K562 (cell line): ENCODE measurements at regions not wholly inside any gene's neighbourhood (a gene's known extent, or its start where the extent isn't known, plus 50 kb on each side); places are given as distances from the start of the nearest gene placed in this dataset.

Source experiments
- ATAC-seq: fragments of 200-7000 bp; cut with Tn5 transposase; 3 replicates; pipeline ENCODE4 v1.9.1; 2020; ENCODE audit warnings: moderate library complexity
- BruUV-seq: library from RNA; stranded (reverse); fragments of 400-500 nt; replicated peaks from 2 replicates; lab custom pipeline; 2021; lab: Mats Ljungman, UMichigan
- CTCF ChIA-PET: fragments of 300-600 bp; formaldehyde crosslinking; extraction: SDS; loops from one replicate; lab custom pipeline; 2021; ENCODE audit warnings: low intra/inter-chr PET ratio; lab: Yijun Ruan, JAX
- POLR2A ChIA-PET: fragments of 300-600, 350-650 bp; sonication (Branson Sonifier 250); formaldehyde crosslinking; extraction: SDS; loops from one replicate; lab custom pipeline; 2021; ENCODE audit warnings: antibody characterized with exemption, inconsistent platforms; lab: Yijun Ruan, JAX
- DNase-seq, 4 experiments: peaks; one replicate each; pipeline versions ENCODE4 v3.0.0 to v3.0.0-alpha.2; 2011 to 2018; ENCODE audit warnings: low spot score in 3 of 4, mixed read lengths in 3 of 4; ENCODE audit errors: extremely low read depth in 1 of 4
- FAIRE-seq: peaks from 2 replicates; lab custom pipeline; 2011; peaks lifted over from hg19 to GRCh38; lab: Jason Lieb, UNC
- H2AFZ ChIP-seq: 2 replicates; pipeline ENCODE4 v1.6.0; 2011; ENCODE audit warnings: low read depth, low read length, control low read depth, inconsistent platforms
- H3K27ac ChIP-seq: fragments of 200-600 bp; 3 replicates; pipeline ENCODE4 v1.8.0; 2011; ENCODE audit warnings: low read depth, mild to moderate bottlenecking, control low read depth, inconsistent platforms, low read length, moderate library complexity, mixed read lengths; ENCODE audit errors: extremely low read depth
- H3K27me3 ChIP-seq, 2 experiments: fragments of 300-600 bp in 1 of 2; 2 replicates in 1 of 2; 3 replicates in 1 of 2; pipeline versions ENCODE4 v1.6.0 to v1.8.0; 2011; ENCODE audit warnings: inconsistent platforms in 2 of 2, low read length in 2 of 2, mild to moderate bottlenecking in 1 of 2, mixed read lengths in 1 of 2, moderate library complexity in 1 of 2; ENCODE audit not compliant: control insufficient read depth in 2 of 2, insufficient read depth in 2 of 2
- H3K36me3 ChIP-seq: fragments of 300-600 bp; 3 replicates; pipeline ENCODE4 v1.8.0; 2011; ENCODE audit warnings: mild to moderate bottlenecking, low read length, inconsistent platforms; ENCODE audit not compliant: control insufficient read depth, insufficient read depth
- H3K4me1 ChIP-seq, 2 experiments: fragments of 200-600 bp in 1 of 2; replicated peaks in 1 of 2; 2 replicates in 1 of 2; 3 replicates in 1 of 2; pipeline versions ENCODE4 v1.5.1 to v1.8.0; 2011; ENCODE audit warnings: inconsistent platforms in 2 of 2, low read length in 2 of 2, mild to moderate bottlenecking in 1 of 2, mixed read lengths in 1 of 2, moderate library complexity in 1 of 2; ENCODE audit not compliant: control insufficient read depth in 2 of 2, insufficient read depth in 2 of 2
- H3K4me2 ChIP-seq: 2 replicates; pipeline ENCODE4 v1.6.1; 2011; ENCODE audit warnings: low read length, control low read depth, inconsistent platforms, mixed read lengths; ENCODE audit not compliant: insufficient read depth
- H3K4me3 ChIP-seq: fragments of 200-600 bp; sonication (generic), shearing (Covaris generic); 2 replicates; pipeline ENCODE4 v1.5.1; 2016; ENCODE audit warnings: control low read depth, inconsistent platforms
- H3K79me2 ChIP-seq: fragments of 200-600 bp; 3 replicates; pipeline ENCODE4 v1.8.0; 2011; ENCODE audit warnings: low read length, inconsistent platforms; ENCODE audit not compliant: control insufficient read depth, insufficient read depth
- H3K9ac ChIP-seq, 2 experiments: 2 replicates each; pipeline versions ENCODE4 v1.6.0 to v1.6.1; 2011; ENCODE audit warnings: low read depth in 2 of 2, low read length in 2 of 2, control low read depth in 1 of 2, inconsistent platforms in 1 of 2, mild to moderate bottlenecking in 1 of 2, mixed read lengths in 1 of 2; ENCODE audit not compliant: insufficient read depth in 1 of 2
- H3K9me1 ChIP-seq: one replicate; pipeline ENCODE4 v1.6.0; 2011; ENCODE audit warnings: inconsistent platforms, mild to moderate bottlenecking, low read length, moderate library complexity; ENCODE audit not compliant: control insufficient read depth, insufficient read depth
- H3K9me3 ChIP-seq: replicated peaks from 2 replicates; pipeline ENCODE4 v1.5.1; 2011; ENCODE audit warnings: low read depth, low read length, inconsistent platforms; ENCODE audit not compliant: control insufficient read depth, insufficient read depth
- H4K20me1 ChIP-seq: replicated peaks from 2 replicates; pipeline ENCODE4 v1.6.1; 2011; ENCODE audit warnings: low read length, inconsistent platforms, mixed read lengths; ENCODE audit not compliant: control insufficient read depth, insufficient read depth
- CREB1 ChIP-seq, 2 experiments: sonication (generic) in 1 of 2; formaldehyde crosslinking in 1 of 2; IDR thresholded peaks; 2 replicates each; pipeline versions ENCODE4 v1.6.1 to v1.8.0; 2012 to 2022; ENCODE audit warnings: inconsistent platforms in 1 of 2, mild to moderate bottlenecking in 1 of 2, missing genetic modification reagents in 1 of 2, moderate library complexity in 1 of 2
- DEAF1 ChIP-seq: fragments of 450-650 bp; formaldehyde crosslinking; IDR thresholded peaks from 2 replicates; pipeline ENCODE4 v1.4.0; 2020; ENCODE audit warnings: mild to moderate bottlenecking, moderate library complexity
- EGR1 ChIP-seq: fragments of 450-650 bp; conservative IDR thresholded peaks from 2 replicates; pipeline ENCODE4 v1.6.1; 2017; ENCODE audit warnings: mild to moderate bottlenecking
- GTF2F1 ChIP-seq: IDR thresholded peaks from 2 replicates; pipeline ENCODE4 v1.6.1; 2011; ENCODE audit warnings: low read depth, low read length, improper control_type of control experiment
- HDAC2 ChIP-seq: fragments of 450-650 bp; IDR thresholded peaks from 2 replicates; pipeline ENCODE4 v1.6.1; 2016; ENCODE audit warnings: mild to moderate bottlenecking
- HDGF ChIP-seq: fragments of 450-650 bp; IDR thresholded peaks from 2 replicates; pipeline ENCODE4 v1.6.1; 2016
- MYBL2 ChIP-seq, 2 experiments: fragments of 450-650 bp in 1 of 2; sonication (generic) in 1 of 2; formaldehyde crosslinking in 1 of 2; IDR thresholded peaks; 2 replicates each; pipeline versions ENCODE4 v1.6.1 to v1.8.1; 2017 to 2022; ENCODE audit warnings: borderline replicate concordance in 1 of 2, inconsistent platforms in 1 of 2, low read depth in 1 of 2, mild to moderate bottlenecking in 1 of 2, missing genetic modification reagents in 1 of 2, moderate library complexity in 1 of 2
- MYNN ChIP-seq, 2 experiments: sonication (generic); formaldehyde crosslinking in 1 of 2; IDR thresholded peaks; 2 replicates each; pipeline versions ENCODE4 v1.5.0 to v1.6.1; 2016 to 2020; ENCODE audit warnings: antibody characterized with exemption in 1 of 2, missing genetic modification reagents in 1 of 2
- RBM34 ChIP-seq: fragments of 200-400 bp; formaldehyde crosslinking; IDR thresholded peaks from 2 replicates; pipeline ENCODE4 v1.6.1; 2018; ENCODE audit warnings: low read length, borderline replicate concordance; ENCODE audit not compliant: insufficient read depth
- RFX7 ChIP-seq: fragments of 250-450 bp; sonication (Bioruptor Pico); IDR thresholded peaks from 2 replicates; pipeline ENCODE4 v1.5.1; 2021; ENCODE audit warnings: mild to moderate bottlenecking
- TAF9B ChIP-seq: fragments of 450-650 bp; IDR thresholded peaks from 2 replicates; pipeline ENCODE4 v1.6.1; 2018; ENCODE audit warnings: mild to moderate bottlenecking; ENCODE audit not compliant: partially characterized antibody
- XRCC3 ChIP-seq: fragments of 450-650 bp; IDR thresholded peaks from 2 replicates; pipeline ENCODE4 v1.6.1; 2017; ENCODE audit warnings: mild to moderate bottlenecking, moderate library complexity
- ZZZ3 ChIP-seq: fragments of 450-650 bp; IDR thresholded peaks from 2 replicates; pipeline ENCODE4 v1.6.1; 2016; ENCODE audit warnings: antibody characterized with exemption, mild to moderate bottlenecking, moderate library complexity
- WGBS: fragments of 100-300 bp; shearing (Covaris generic); methylation state at CpG from one replicate; pipeline ENCODE4 v1.1.6; 2016; ENCODE audit warnings: low coverage, mixed read lengths; ENCODE audit not compliant: insufficient coverage; ENCODE audit errors: missing lambda C conversion rate; 5-methylcytosine and 5-hydroxymethylcytosine counted together
- in situ Hi-C: fragments of 300-500 bp; cut with MboI; formaldehyde crosslinking; loops from 4 replicates; pipeline ENCODE4 v1.15.0; 2018; ENCODE audit warnings: inconsistent platforms, mixed read lengths
- intact Hi-C: fragments of 100-400 bp; cut with micrococcal nuclease; formaldehyde crosslinking; loops from 2 replicates; pipeline ENCODE4 v1.14.2; 2022

DNA sequence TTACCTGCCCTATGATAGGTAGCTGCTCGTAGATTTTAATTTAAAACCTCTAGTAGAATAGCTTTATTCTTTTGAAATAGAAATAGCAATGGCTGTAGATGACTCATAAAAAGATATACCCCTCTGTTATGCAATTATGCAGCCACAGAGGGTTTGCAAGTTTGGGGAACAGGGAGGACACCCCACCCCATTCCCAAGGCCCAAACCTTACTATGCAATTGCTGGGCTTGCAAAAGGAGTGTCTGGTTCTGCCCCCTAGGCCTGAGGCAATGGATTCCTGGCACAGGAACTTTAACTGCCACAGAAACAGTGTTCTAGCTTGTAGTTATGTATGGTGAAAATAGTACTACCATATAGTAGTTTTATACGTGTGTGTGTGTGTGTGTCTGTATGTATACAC lies 403.3 kb downstream of the ADAMTS20 start:
- no peak for ATAC-seq
- in situ Hi-C loops: no loop called here
- Histone ChIP-seq H2AFZ (no peak overlapping the region), H3K36me3 (no peaks in the 10 kb centered on the region), H3K4me2 (no peak overlapping the region), H3K9ac (no peak overlapping the region), H3K27me3 (no peaks in the 10 kb centered on the region), H3K4me1 (no peaks in the 10 kb centered on the region), H3K79me2 (no peaks in the 10 kb centered on the region), H3K9me3 (no peaks in the 10 kb centered on the region)
- no TSS peak for BruUV-seq
- intact Hi-C loops: no loop called here
- no peak for FAIRE-seq
- DNase-seq: no peak
- no peak for TF ChIP-seq EGR1
- TF ChIP-seq RFX7 (CRISPR knock-in tag): no peak
- TF ChIP-seq HDGF: no peak
- TF ChIP-seq ZZZ3: no peak
- no peak for TF ChIP-seq MYBL2 (IDR thresholded peaks at IDR 0.05; ENCODE audit: low read depth)
- TF ChIP-seq MYBL2 (CRISPR knock-in tag; IDR thresholded peaks at IDR 0.05; ENCODE audit: borderline replicate concordance): no peak
- no peak for TF ChIP-seq HDAC2
- TF ChIP-seq GTF2F1: no peak
- TF ChIP-seq RBM34: no peak
- TF ChIP-seq DEAF1 (CRISPR knock-in tag): no peak
- no peak for TF ChIP-seq TAF9B
- TF ChIP-seq XRCC3: no peak
- TF ChIP-seq CREB1 (IDR thresholded peaks at IDR 0.05): no peak
- no peak for TF ChIP-seq CREB1 (CRISPR knock-in tag; IDR thresholded peaks at IDR 0.05)
- TF ChIP-seq MYNN (IDR thresholded peaks at IDR 0.05): no peak
- TF ChIP-seq MYNN (CRISPR knock-in tag; IDR thresholded peaks at IDR 0.05): no peak
- TF ChIP-seq, all 486 proteins: peak for 0
- no peak overlapping the region for H3K4me3 ChIP-seq
- no peaks in the 10 kb centered on the region for H3K9me1 ChIP-seq
- WGBS: 4% methylated on average over 2 of the region's 2 CpGs
- POLR2A ChIA-PET: no interaction called here
- CTCF ChIA-PET: no interaction called here
- no peak overlapping the region for H3K27ac ChIP-seq
- no peaks in the 10 kb centered on the region for H4K20me1 ChIP-seq
